Testis (tissue), 2 donors: ENCODE measurements at regions not wholly inside any gene's neighbourhood (a gene's known extent, or its start where the extent isn't known, plus 50 kb on each side); places are given as distances from the start of the nearest gene placed in this dataset.

Source experiments
- POLR2A ChIP-seq: fragments of 450-650 bp; IDR thresholded peaks from one replicate; pipeline ENCODE4 v1.6.1; 2017; ENCODE audit warnings: antibody characterized with exemption, mild to moderate bottlenecking, moderate library complexity
- TF ChIP-seq, protein P1 (sequence below), 3 experiments: fragments of 450-650 bp in 2 of 3; fragments of 200-600 bp in 1 of 3; sonication (generic) in 1 of 3; IDR thresholded peaks; one replicate each; pipeline ENCODE4 v1.5.1; 2016 to 2019; ENCODE audit warnings: antibody characterized with exemption in 3 of 3, mild to moderate bottlenecking in 2 of 3, moderate library complexity in 1 of 3

DNA sequence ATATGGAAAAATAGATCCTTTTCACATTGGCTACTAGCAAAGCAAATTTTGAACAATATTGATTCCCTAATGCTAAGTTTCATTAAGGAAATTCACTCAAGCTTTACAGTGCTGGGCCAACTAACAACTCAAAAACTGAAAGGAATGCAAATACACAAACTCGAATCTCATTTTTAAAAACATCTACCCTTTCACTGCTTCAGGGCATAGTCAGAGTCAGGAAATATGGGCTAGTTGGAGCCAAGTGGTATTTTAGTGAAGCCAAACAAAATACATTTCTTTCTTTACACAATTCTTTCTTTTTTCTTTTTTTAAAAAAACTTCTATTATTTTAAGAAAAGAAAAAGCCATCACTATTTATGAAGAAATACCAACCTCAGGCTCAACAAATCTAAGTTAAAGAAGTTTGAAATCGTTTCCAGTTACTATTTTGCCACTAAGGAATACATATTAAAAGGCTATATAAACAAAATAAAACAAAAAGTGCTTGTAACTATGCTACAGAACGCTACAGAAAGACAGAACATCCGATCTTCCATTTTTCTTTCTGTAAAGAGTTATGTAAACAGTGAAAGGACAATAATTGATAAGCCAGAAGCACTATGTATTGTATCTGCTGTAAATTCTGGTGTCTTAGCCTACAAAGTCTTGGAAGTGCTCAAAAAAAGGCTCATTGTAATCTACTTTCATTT is 113.6 kb upstream of the STK17B start:
- TF ChIP-seq, protein P1, sequence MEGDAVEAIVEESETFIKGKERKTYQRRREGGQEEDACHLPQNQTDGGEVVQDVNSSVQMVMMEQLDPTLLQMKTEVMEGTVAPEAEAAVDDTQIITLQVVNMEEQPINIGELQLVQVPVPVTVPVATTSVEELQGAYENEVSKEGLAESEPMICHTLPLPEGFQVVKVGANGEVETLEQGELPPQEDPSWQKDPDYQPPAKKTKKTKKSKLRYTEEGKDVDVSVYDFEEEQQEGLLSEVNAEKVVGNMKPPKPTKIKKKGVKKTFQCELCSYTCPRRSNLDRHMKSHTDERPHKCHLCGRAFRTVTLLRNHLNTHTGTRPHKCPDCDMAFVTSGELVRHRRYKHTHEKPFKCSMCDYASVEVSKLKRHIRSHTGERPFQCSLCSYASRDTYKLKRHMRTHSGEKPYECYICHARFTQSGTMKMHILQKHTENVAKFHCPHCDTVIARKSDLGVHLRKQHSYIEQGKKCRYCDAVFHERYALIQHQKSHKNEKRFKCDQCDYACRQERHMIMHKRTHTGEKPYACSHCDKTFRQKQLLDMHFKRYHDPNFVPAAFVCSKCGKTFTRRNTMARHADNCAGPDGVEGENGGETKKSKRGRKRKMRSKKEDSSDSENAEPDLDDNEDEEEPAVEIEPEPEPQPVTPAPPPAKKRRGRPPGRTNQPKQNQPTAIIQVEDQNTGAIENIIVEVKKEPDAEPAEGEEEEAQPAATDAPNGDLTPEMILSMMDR (IDR thresholded peaks at IDR 0.05), result no peak
- TF ChIP-seq POLR2A, result no peak
